NCI-H2029 (cell line): ENCODE measurements at regions not wholly inside any gene's neighbourhood (a gene's known extent, or its start where the extent isn't known, plus 50 kb on each side); places are given as distances from the start of the nearest gene placed in this dataset.

ENCODE experiments used
- DNase-seq: peaks from one replicate; lab custom pipeline; 2025; lab: John Stamatoyannopoulos, UW

- DNase-seq, result no peak
These were observed 221.4 kb upstream of the SUCLG2 start for GRCh38 chr3:67875858-67876257.

DNA sequence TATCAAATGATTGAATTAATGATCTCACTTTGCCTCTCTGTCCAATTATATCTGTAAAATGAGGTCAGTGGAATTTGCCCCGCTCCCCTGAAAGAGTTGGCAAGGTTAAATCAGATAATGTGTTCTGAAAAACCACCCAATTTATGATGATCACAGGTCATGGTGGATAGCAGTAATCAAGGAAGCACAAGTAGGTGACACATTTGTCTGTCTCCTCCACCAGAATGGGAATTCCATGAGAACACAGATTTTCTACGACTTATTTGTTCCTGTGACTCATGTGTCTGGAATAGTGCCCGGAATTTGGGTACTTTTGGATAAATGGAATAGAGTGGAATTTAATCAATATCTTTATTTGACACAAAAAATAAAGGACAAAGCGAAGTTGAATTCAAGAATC lies 220.9 kb upstream of the SUCLG2 start:
- no peak for DNase-seq

DNA sequence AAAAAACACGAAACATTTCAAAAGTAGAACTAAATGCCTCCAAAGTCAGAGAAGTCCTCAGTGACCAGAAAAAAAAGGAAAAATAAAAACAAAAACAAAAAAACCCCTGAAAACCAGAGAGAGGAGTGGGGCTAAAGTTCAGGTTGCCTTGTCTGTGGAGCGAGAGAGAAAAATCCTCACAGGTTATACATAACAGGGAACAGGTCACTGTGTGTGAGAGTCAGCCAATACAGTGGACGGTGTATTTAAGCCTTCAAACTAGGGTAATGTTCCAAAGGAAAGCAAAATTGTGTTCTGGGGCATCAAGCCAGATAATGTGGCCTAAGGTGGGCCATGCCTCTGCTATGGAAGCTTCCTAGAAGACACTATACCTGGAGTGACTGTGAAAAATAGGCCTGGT lies 216.1 kb upstream of the SUCLG2 start:
- DNase-seq, result no peak

- no peak for DNase-seq
These were observed 212.2 kb upstream of the SUCLG2 start for GRCh38 chr3:67866571-67866970.

- DNase-seq, result no peak
These were observed 210.3 kb upstream of the SUCLG2 start for GRCh38 chr3:67864587-67865183.

GRCh38 chr3:67863869-67864268 lies 209.5 kb upstream of the SUCLG2 start:
- no peak for DNase-seq

DNA sequence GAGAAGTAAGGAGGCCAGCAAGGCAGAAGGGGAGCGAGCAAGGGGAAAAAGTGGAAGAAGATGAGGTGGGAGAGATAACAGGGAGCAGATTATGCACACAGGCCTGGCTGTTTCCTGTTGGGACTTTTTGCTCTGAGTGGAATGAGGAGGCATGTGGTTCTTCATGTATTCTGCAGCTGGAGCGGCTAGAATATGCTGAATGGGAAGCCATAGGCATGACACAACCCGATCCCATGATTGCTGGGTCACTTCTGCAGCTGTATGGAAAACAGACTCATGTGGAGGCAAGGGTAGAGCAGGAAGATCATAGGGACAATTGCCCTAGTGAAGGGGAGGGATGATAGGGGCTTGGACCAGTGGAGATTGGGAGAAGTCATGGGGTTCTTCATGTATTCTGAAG lies 206.0 kb upstream of the SUCLG2 start:
- no peak for DNase-seq

DNA sequence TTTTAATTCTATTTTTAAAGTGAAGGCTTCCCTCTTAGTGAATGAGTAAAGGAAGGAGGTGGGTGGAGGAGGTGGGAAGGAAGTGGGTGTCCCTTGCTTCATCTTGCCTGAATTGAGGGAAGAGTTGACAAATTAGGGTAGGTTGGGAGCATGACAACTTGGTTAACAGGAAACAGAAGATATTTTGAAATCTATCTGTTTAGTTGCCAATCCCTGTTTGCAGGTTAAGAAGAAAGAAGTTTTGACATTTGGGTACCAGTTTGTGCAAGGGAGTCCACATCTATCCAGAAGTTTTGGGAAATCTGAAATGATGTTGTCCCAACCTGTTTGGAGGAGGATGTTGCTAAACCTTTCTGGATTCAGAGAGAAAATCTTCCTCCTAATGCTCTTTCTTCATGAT lies 204.1 kb upstream of the SUCLG2 start:
- DNase-seq, result no peak

DNA sequence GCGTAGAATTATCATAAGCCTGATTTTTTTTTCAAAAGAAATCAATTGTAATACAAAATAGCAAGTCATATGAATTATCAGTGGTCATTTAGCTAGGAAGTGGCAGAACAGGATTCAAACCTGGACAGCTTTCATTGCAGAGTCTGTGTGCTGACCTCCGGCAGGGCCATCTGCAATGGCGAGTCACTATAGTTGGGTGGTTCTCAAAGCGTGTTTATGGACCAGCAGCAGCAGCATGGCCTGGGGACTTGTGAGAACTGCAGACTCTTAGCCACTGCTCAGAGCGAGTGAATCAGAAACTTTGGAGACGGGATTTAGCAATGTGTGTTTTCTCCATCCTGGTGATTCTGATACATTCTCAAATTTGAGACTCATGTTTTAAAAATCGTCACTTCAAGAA lies 202.3 kb upstream of the SUCLG2 start:
- no peak for DNase-seq

GRCh38 chr3:67854663-67855062 lies 200.3 kb upstream of the SUCLG2 start:
- DNase-seq, result no peak

DNA sequence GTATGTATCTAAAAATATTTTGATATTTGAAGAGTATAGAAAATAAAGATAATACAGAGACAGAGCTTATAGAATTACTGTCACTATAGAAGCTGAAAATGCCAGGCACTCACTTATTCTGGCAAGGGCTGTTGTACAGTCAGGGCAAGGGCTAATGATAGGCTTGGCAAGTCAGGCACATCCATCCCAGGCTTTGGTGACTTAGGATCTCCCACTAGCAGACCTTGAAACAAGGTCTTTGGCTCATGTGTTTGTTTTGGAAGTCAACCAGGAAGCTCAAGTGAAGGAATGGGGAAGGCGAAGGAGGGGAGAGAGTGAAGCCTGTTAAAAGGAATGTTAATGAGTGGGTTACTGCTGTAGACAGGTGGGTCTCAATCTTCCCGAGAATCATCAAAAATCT lies 199.1 kb upstream of the SUCLG2 start:
- no peak for DNase-seq

- DNase-seq, result no peak
These were observed 193.9 kb upstream of the SUCLG2 start for GRCh38 chr3:67848299-67848698.

DNA sequence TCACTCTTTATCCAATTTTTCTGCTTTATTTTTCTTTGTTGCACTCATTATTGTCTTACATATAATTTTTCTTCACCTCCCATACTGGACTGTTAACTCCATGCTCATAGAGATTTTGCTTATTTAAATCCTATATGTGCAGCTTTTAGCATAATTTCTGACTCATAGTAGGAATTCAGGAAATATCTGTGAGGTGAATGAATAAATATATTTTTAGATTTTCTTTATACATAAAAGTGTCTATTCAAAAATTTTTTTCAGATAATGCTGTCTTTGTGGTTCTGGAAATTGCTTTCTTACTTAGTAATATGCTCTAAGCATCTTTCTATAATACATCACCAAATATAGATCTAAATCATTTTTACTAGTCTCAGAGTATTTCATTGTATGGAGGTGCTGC lies 191.8 kb upstream of the SUCLG2 start:
- no peak for DNase-seq

- no peak for DNase-seq
These were observed 178.4 kb upstream of the SUCLG2 start for GRCh38 chr3:67832817-67833216.

- DNase-seq, result no peak
These were observed 176.8 kb upstream of the SUCLG2 start for GRCh38 chr3:67831262-67831661.

DNA sequence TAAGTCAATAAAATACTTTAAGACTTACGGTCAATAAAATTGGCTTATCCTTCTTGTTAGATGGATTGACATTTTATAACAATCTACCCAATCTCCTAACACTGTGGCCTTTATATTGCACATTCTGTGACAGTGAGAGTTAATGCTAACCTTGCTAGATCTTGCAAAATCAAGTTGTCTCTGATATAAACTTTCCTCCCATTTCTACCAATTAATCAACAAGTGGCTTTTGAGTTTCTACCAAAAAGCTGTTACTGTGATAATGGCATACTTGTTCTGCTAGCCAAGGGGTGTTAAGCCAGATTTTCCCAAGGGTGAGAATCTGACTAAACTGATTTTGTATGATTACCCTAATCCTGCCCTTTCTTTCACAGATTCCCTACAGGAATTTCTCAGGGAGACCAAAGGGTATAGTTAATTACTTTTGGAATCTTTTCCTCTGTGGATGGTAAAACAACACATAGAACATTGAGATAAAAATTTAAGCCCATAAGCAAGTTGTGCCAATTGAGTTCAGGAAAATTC lies 174.1 kb upstream of the SUCLG2 start:
- DNase-seq, result no peak

DNA sequence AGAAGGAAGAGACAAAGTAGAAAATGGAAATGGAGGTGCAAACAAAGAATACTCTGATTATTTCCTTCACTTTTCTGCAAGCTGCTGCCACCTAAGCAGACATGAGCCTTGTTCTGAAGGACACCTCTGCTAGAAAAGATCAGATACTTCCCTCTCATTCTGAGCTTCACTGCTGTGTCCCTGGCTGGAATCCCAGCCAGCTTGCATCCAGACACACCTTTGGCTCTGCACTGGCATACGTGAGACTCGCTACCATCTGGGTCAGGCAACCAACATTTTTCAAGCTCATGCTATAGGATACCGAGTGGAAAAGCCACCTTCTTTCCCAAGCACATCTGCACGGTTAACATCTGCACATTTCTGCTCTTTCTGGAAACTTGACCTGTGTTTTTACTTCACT lies 166.7 kb upstream of the SUCLG2 start:
- DNase-seq, result no peak

- DNase-seq, result no peak
These were observed 165.0 kb upstream of the SUCLG2 start for GRCh38 chr3:67819447-67819846.

- no peak for DNase-seq
These were observed 155.0 kb upstream of the SUCLG2 start for GRCh38 chr3:67809370-67809935.

DNA sequence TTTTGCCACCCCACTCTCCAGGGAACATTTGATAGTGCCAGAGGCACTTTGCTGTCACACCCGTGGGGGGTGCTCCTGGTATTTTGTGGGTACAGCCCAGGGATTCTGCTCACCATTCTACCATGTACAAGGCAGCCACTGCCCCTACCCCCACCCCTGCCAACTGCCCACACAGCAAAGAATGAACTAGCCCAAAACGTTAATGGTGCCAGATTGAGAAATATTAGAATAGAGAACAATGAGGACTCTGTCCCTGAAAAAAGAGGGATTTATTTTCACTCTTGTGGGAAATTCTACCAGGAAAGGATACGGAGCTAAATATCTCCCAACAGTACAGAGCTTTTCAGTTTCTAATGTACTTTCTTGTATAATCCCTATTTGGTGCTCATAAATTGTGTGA lies 154.5 kb upstream of the SUCLG2 start:
- DNase-seq, result no peak

DNA sequence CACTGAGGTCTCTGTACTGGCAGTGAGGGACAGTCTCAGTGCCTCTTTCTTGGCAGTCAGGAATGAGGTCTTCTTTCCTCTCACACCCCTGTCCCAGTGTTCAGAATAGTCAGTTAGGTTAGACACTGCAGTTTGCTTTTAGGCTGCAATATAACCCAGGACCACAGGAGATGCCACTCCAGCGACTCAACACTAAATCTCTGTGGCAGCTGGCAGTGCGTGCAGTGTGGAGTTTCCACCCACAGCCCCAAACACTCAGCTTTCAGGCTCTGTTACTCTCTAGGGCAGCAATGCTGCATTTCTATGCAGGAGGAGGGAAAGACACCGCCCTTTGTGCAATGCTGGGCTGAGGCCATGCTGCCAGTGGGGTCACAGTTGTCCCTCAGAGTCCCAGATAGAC lies 150.2 kb upstream of the SUCLG2 start:
- no peak for DNase-seq

- DNase-seq, result no peak
These were observed 149.7 kb upstream of the SUCLG2 start for GRCh38 chr3:67804089-67804488.

GRCh38 chr3:67798412-67798811 lies 144.0 kb upstream of the SUCLG2 start:
- no peak for DNase-seq

GRCh38 chr3:67791620-67792019 lies 137.2 kb upstream of the SUCLG2 start:
- DNase-seq, result no peak
